Activated CD4-positive, alpha-beta T cell treated with anti-CD3 and anti-CD28 coated beads, Interleukin-2, Interleukin-4, amounts not matched to agents 100 ng/mL and 50 ng/mL, durations not matched to agents 16 hours and 8 hours (primary cell): ENCODE measurements at regions not wholly inside any gene's neighbourhood (a gene's known extent, or its start where the extent isn't known, plus 50 kb on each side); places are given as distances from the start of the nearest gene placed in this dataset.

Experiments used
- DNase-seq: peaks from one replicate; pipeline ENCODE4 v3.0.0-alpha.2; 2020; ENCODE audit warnings: low spot score

DNA sequence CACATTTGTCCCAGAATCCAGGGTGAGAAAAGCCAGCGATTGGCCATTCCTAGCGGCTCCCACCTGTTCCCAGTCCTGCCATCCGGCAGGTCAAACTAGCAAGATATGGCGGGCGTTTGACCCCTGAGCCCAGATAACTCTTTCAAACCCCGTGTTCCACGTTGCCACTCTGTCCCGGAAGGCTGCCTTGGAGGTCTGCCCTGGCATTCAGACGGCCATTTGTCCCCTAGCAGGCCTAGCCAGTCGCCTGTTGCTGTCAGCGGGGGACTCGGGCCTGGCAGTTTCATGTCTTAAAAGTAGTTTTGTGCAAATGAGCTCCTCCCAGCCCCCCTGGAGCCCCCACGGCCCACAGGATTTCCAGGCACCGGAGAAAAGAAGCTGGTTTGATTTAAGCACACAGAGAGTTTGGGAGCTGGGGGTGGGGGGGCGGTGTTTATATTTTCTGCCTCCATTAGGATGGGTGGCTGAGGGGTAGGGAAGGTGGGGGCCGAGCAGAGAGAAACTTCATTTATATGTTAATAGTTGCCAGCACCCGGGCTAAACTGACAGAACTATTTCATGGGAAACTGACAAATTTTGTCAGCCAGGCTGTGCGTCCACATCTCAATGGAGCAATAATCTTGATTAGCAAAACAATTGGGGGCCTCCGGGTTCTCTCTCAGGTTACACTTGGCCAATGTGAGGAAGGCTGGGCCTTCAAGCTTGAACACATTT lies 240.9 kb upstream of the SALL1 start:
- DNase-seq, result no peak

GRCh38 chr16:51390877-51391276 lies 239.8 kb upstream of the SALL1 start:
- no peak for DNase-seq

- no peak for DNase-seq
Observed at GRCh38 chr16:51389881-51390280, 238.8 kb upstream of the SALL1 start.

GRCh38 chr16:51388516-51388951 lies 237.5 kb upstream of the SALL1 start:
- DNase-seq, result no peak

DNA sequence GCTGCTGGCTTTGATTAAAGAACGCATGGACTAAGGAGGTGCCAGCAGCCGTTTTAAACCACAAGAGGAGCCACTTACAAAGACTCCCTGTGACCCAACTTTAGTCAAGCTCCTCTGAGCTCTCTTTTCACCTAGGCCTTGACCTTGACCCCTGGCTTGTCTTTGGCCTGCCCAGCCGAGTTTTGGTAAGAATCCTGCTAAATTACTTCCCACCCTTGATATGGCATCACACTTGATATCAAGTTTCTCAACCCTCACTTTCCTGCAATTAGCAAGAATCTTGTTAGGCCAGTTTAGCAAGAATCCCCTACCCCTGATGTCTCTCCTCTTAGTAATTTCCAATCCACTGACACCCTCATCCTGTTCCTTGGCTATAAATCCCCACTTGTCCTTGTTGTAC lies 232.8 kb upstream of the SALL1 start:
- DNase-seq, result no peak

DNA sequence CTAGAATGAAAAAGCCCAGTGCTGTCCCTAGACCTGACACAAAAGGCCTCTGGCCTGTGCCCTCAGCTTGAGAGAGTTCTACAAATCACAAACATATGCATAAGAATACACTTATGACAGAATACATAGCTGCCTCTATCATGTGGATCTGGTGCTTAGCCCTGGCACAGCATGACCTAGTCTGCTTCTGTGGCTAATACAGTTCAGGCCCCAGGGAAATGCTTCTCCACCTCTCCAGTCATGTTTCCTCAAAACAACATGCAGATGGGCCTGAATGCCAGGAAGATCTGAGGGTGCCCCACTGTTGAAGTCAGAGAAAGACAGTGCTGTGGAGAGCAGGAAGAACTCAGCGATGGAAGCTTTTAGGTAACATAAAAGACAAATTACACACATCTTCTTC lies 231.9 kb upstream of the SALL1 start:
- DNase-seq, result no peak

- no peak for DNase-seq
Observed at GRCh38 chr16:51382211-51382610, 231.1 kb upstream of the SALL1 start.

DNA sequence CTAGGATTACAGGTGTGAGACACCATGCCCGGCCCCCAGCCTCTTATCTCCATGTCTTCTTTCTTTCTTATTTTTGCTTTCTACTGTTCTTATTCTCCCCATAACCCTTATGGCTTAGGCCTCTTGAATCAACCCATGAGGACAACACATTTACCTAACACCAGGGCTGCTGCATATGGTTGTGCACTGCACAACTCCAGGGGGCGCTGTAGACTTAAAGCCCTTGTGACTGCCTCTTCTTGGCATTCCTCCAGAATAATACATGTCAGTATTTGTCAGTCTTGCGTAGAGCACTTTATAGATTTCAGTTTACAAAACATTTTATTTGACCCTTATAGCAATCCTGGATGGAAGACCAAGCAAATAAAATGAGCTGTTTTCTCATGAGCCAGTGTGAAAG lies 225.0 kb upstream of the SALL1 start:
- no peak for DNase-seq

- no peak for DNase-seq
Observed at GRCh38 chr16:51374790-51375189, 223.7 kb upstream of the SALL1 start.

- DNase-seq, result no peak
Observed at GRCh38 chr16:51374346-51374745, 223.3 kb upstream of the SALL1 start.

DNA sequence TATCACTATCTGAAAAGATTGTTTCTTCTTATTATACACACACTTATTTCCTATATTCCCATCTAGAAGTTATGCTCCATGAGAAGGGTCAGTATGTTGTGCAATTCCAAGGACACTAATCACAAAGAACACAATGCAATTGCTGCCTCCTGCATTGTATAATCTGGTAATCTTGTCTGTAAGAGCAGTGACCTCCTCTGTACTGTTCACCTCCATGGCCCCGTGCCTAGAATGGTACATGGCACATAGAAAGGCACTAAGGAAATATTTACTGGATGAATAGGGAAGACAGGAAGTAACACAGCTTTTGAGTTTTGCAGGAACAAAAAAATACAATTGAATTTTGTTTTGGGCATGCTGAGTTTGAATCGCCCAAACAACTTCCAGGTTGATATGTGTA lies 214.6 kb upstream of the SALL1 start:
- no peak for DNase-seq

- no peak for DNase-seq
Observed at GRCh38 chr16:51359141-51359955, 208.3 kb upstream of the SALL1 start.

- DNase-seq, result no peak
Observed at GRCh38 chr16:51357839-51358238, 206.8 kb upstream of the SALL1 start.

- no peak for DNase-seq
Observed at GRCh38 chr16:51355875-51356274, 204.8 kb upstream of the SALL1 start.

GRCh38 chr16:51355195-51355594 lies 204.1 kb upstream of the SALL1 start:
- DNase-seq, result no peak

DNA sequence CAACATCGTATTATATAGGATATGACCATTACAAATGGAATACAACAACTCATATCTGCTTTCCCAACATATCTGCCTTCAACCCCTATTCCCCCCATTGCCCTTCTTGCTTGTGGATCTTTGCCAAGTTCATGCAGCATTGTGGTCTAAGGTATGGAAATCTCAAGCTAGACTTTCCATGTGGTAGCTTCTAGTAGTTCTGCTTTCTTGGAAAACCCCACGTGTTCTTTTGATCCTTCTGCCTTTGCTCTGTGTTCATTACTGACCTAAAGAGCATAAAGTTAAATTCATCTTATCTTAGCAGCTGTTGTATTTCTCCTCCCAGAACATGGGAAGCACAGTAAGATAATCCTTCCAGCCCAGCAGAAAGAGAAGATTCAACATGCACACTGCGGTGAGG lies 202.0 kb upstream of the SALL1 start:
- DNase-seq, result no peak

DNA sequence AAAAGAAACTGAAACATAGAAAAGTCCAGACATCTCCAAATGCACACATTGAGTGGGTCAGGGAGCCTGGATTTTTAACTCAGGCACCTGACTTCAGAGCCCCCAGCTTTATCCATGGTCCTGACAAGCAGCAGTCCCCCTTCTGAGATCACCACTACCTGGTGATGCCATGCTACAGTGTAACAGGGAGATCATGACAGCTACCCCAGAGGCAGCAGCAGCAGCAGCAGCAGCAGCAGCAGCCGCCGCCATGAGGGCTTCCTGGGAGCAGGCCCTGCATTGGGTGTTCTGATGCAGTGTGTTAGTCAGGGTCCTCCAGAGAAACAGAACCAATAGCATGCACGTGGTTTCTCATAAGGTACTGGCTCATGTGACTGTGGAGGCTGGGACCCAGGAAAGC lies 198.6 kb upstream of the SALL1 start:
- no peak for DNase-seq

DNA sequence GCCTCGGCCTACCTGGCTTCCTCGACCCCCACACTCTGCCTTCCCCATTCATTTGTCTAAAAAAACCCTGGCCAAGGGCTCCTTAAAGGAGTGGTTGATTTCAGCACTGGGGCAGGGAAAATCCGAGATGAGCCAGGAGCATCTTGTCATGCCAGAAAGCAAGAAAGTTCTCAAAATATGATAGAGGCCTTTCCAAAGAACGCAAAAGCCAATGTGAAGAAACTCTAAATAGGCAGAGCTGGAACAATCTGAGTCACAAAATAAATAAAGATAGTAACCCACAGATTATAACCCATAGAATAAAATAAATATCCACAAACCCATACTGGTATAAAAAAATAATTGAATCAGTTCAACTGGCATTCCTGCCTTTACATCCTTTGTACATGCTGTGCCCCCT lies 192.3 kb upstream of the SALL1 start:
- no peak for DNase-seq

- no peak for DNase-seq
Observed at GRCh38 chr16:51341204-51341603, 190.1 kb upstream of the SALL1 start.

GRCh38 chr16:51337662-51338061 lies 186.6 kb upstream of the SALL1 start:
- no peak for DNase-seq

- no peak for DNase-seq
Observed at GRCh38 chr16:51328733-51329132, 177.7 kb upstream of the SALL1 start.

- DNase-seq, result no peak
Observed at GRCh38 chr16:51327001-51327400, 175.9 kb upstream of the SALL1 start.

DNA sequence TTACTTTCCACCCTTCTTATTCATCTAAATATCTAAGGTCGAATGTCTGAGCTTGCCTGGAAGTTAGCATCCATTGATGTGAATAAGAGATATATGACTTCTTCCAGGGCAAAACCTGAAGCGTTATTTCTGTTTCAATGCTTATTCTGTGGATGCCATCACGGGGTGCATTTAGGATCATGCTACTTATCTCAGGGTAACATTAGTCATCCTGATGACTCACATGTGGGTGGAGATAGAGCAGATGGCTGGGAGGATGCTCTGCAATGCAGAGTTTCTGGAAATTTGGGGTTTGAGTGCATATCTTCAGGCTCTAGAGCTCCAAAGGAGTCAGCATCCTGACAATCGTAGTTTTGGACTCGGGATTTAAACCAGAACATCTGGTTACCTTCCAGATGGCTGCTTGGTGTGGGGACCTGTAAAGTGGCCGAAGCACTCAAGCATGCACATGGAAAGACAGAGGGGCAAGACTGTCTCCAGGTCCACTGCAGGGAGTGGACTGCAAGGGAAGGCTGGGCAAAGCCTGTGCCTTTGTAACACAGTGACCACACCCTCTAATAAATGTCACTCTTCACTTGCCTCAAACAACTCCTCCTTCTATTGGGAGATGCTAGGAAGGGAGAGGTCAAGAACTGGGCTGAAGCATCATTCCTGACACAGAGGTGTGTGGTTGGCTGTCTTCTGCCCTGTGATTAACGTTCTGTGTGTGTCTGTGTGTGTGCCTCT lies 175.2 kb upstream of the SALL1 start:
- DNase-seq, result no peak
